ENCODE measurements at regions not wholly inside any gene's neighbourhood (a gene's known extent, or its start where the extent isn't known, plus 50 kb on each side); places are given as distances from the start of the nearest gene placed in this dataset.

GRCh38 chr1:229027622-229028182 is 243.2 kb upstream of the RAB4A start:
- H3K9me3 ChIP-seq: no peaks in the 10 kb centered on the region
- peak overlapping the region in 1 of 3 donors; percentile 34 for H3K4me3 ChIP-seq
- H3K36me3 ChIP-seq: no peaks in the 10 kb centered on the region
- no peaks in the 10 kb centered on the region for H3K27me3 ChIP-seq
- TF ChIP-seq POLR2AphosphoS5 (IDR thresholded peaks at IDR 0.05): peak in 1 of 3 donors; percentile 33
- no peak for TF ChIP-seq CTCF (IDR thresholded peaks at IDR 0.05)
- no peak for DNase-seq (ENCODE audit: low spot score in 2 of 2)
- peak overlapping the region; percentile 44 to 87 for H3K27ac ChIP-seq
- intact Hi-C loops (cut with DNase I; ENCODE audit: low total_unique reads): no loop called here
- H3K4me1 ChIP-seq: peaks cover 0 to 5% of the 10 kb centered on the region in 2 donors

GRCh38 chr1:229028544-229028943 is 242.4 kb upstream of the RAB4A start:
- no peak for TF ChIP-seq POLR2A (IDR thresholded peaks at IDR 0.05)
- no peak for TF ChIP-seq CTCF (IDR thresholded peaks at IDR 0.05)
- no peak for TF ChIP-seq POLR2AphosphoS5 (IDR thresholded peaks at IDR 0.05)
- H3K9me3 ChIP-seq: no peaks in the 10 kb centered on the region
- no peaks in the 10 kb centered on the region for H3K27me3 ChIP-seq
- peaks cover 0 to 5% of the 10 kb centered on the region in 2 donors for H3K4me1 ChIP-seq
- intact Hi-C loops (cut with DNase I; ENCODE audit: low total_unique reads): no loop called here
- H3K27ac ChIP-seq: peak overlapping the region; percentile 44 to 87
- no peak for DNase-seq (ENCODE audit: low spot score in 2 of 2)
- H3K36me3 ChIP-seq: no peaks in the 10 kb centered on the region
- no peak overlapping the region for H3K4me3 ChIP-seq

GRCh38 chr1:229028987-229029878 is 241.7 kb upstream of the RAB4A start:
- no peaks in the 10 kb centered on the region for H3K9me3 ChIP-seq
- H3K36me3 ChIP-seq: no peaks in the 10 kb centered on the region
- peaks cover 0 to 5% of the 10 kb centered on the region in 2 donors for H3K4me1 ChIP-seq
- TF ChIP-seq POLR2A (IDR thresholded peaks at IDR 0.05) (no peak), CTCF (IDR thresholded peaks at IDR 0.05) (no peak), POLR2AphosphoS5 (IDR thresholded peaks at IDR 0.05) (no peak)
- H3K27me3 ChIP-seq: no peaks in the 10 kb centered on the region
- no peak overlapping the region for H3K27ac ChIP-seq
- DNase-seq (ENCODE audit: low spot score in 2 of 2): no peak
- intact Hi-C loops (cut with DNase I; ENCODE audit: low total_unique reads): no loop called here
- no peak overlapping the region for H3K4me3 ChIP-seq

GRCh38 chr1:229029879-229030235 is 241.1 kb upstream of the RAB4A start:
- Histone ChIP-seq H3K4me1 (peaks cover 0 to 5% of the 10 kb centered on the region in 2 donors), H3K27me3 (no peaks in the 10 kb centered on the region), H3K36me3 (no peaks in the 10 kb centered on the region), H3K9me3 (no peaks in the 10 kb centered on the region), H3K4me3 (no peak overlapping the region), H3K27ac (no peak overlapping the region)
- intact Hi-C loops (cut with DNase I; ENCODE audit: low total_unique reads): no loop called here
- DNase-seq (ENCODE audit: low spot score in 2 of 2): no peak
- no peak for TF ChIP-seq POLR2A (IDR thresholded peaks at IDR 0.05)
- no peak for TF ChIP-seq POLR2AphosphoS5 (IDR thresholded peaks at IDR 0.05)
- no peak for TF ChIP-seq CTCF (IDR thresholded peaks at IDR 0.05)

- Histone ChIP-seq H3K27me3 (no peaks in the 10 kb centered on the region), H3K4me3 (no peak overlapping the region), H3K9me3 (no peaks in the 10 kb centered on the region), H3K4me1 (peaks cover 0 to 5% of the 10 kb centered on the region in 2 donors), H3K36me3 (no peaks in the 10 kb centered on the region), H3K27ac (no peak overlapping the region)
- TF ChIP-seq POLR2A (IDR thresholded peaks at IDR 0.05): no peak
- no peak for TF ChIP-seq POLR2AphosphoS5 (IDR thresholded peaks at IDR 0.05)
- TF ChIP-seq CTCF (IDR thresholded peaks at IDR 0.05): no peak
- intact Hi-C loops (cut with DNase I; ENCODE audit: low total_unique reads): no loop called here
- DNase-seq (ENCODE audit: low spot score in 2 of 2): no peak
These were observed 240.3 kb upstream of the RAB4A start for GRCh38 chr1:229030630-229031029.

All from breast epithelium (tissue), 4 donors.